Ovary (tissue), 3 donors: ENCODE measurements at regions not wholly inside any gene's neighbourhood (a gene's known extent, or its start where the extent isn't known, plus 50 kb on each side); places are given as distances from the start of the nearest gene placed in this dataset.

ENCODE experiments used
- EP300 ChIP-seq: sonication (generic); formaldehyde crosslinking; IDR thresholded peaks from one replicate; pipeline ENCODE4 v1.6.1; 2017; ENCODE audit warnings: antibody characterized with exemption
- POLR2A ChIP-seq: fragments of 450-650 bp; IDR thresholded peaks from one replicate; pipeline ENCODE4 v1.6.1; 2017; ENCODE audit warnings: antibody characterized with exemption, mild to moderate bottlenecking, moderate library complexity
- TF ChIP-seq, protein P1 (sequence below), 3 donors: fragments of 450-650 bp in 2 of 3; fragments of 200-600 bp in 1 of 3; IDR thresholded peaks; one replicate each; pipeline versions ENCODE4 v1.5.1 to v1.8.0; 2016 to 2022; ENCODE audit warnings: antibody characterized with exemption in 3 of 3, mild to moderate bottlenecking in 1 of 3
- donor health status: DM: no; HTN: no; CAD: no.

DNA sequence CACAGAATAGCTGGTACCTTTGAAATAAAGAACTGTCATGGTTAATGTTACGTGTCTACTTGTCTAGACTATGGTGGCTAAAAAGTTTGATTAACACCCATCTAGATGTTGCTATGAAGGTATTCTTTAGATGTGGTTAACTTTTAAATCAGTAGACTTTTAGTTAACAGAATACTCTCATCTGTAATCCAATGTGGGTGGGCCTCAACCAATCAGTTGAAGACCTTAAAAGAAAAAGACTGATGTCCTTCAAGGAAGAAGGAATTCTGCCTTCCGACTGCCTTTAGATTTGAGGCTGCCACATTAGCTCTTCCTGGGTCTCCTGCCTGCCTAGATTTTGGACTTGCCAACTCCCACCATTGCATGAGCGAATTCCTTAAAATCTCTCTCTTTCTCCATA, 113.0 kb upstream of the CACUL1 start:
- TF ChIP-seq, protein P1, sequence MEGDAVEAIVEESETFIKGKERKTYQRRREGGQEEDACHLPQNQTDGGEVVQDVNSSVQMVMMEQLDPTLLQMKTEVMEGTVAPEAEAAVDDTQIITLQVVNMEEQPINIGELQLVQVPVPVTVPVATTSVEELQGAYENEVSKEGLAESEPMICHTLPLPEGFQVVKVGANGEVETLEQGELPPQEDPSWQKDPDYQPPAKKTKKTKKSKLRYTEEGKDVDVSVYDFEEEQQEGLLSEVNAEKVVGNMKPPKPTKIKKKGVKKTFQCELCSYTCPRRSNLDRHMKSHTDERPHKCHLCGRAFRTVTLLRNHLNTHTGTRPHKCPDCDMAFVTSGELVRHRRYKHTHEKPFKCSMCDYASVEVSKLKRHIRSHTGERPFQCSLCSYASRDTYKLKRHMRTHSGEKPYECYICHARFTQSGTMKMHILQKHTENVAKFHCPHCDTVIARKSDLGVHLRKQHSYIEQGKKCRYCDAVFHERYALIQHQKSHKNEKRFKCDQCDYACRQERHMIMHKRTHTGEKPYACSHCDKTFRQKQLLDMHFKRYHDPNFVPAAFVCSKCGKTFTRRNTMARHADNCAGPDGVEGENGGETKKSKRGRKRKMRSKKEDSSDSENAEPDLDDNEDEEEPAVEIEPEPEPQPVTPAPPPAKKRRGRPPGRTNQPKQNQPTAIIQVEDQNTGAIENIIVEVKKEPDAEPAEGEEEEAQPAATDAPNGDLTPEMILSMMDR (IDR thresholded peaks at IDR 0.05): no peak
- no peak for TF ChIP-seq EP300
- no peak for TF ChIP-seq POLR2A
